DOHH2 (cell line): ENCODE measurements at regions not wholly inside any gene's neighbourhood (a gene's known extent, or its start where the extent isn't known, plus 50 kb on each side); places are given as distances from the start of the nearest gene placed in this dataset.

Experiments used
- H3F3A ChIP-seq: fragments of 200-600 bp; sonication (generic), shearing (Covaris generic); 2 replicates; pipeline ENCODE4 v1.6.0; 2016; ENCODE audit warnings: antibody characterized with exemption, mild to moderate bottlenecking; ENCODE audit not compliant: control insufficient read depth, insufficient read depth
- H3K27ac ChIP-seq: fragments of 200-600 bp; sonication (generic); 2 replicates; pipeline ENCODE4 v1.5.1; 2014; ENCODE audit warnings: low read depth, mild to moderate bottlenecking, low read length, moderate library complexity
- H3K27me3 ChIP-seq: fragments of 200-600 bp; sonication (generic); 2 replicates; pipeline ENCODE4 v1.6.1; 2014; ENCODE audit warnings: mild to moderate bottlenecking, low read length, mixed read lengths; ENCODE audit not compliant: control insufficient read depth
- H3K36me3 ChIP-seq: fragments of 200-600 bp; sonication (generic); 2 replicates; pipeline ENCODE4 v1.6.1; 2014; ENCODE audit warnings: mild to moderate bottlenecking, low read length, moderate library complexity, mixed read lengths; ENCODE audit not compliant: control insufficient read depth
- H3K4me1 ChIP-seq: fragments of 200-600 bp; sonication (generic); 2 replicates; pipeline ENCODE4 v1.6.1; 2014; ENCODE audit warnings: mild to moderate bottlenecking, low read length, mixed read lengths; ENCODE audit not compliant: control insufficient read depth
- H3K4me2 ChIP-seq: fragments of 200-600 bp; sonication (generic); 2 replicates; pipeline ENCODE4 v1.6.0; 2014; ENCODE audit warnings: mild to moderate bottlenecking, low read length, moderate library complexity
- H3K4me3 ChIP-seq: fragments of 200-600 bp; sonication (generic); 2 replicates; pipeline ENCODE4 v1.5.1; 2014; ENCODE audit warnings: mild to moderate bottlenecking, low read length, mixed read lengths
- H3K79me2 ChIP-seq: fragments of 200-600 bp; sonication (generic); 2 replicates; pipeline ENCODE4 v1.6.1; 2014; ENCODE audit warnings: mild to moderate bottlenecking, low read length, mixed read lengths; ENCODE audit not compliant: control insufficient read depth
- H3K9me2 ChIP-seq: fragments of 200-600 bp; sonication (generic); replicated peaks from 2 replicates; pipeline ENCODE4 v1.6.1; 2014; ENCODE audit warnings: mild to moderate bottlenecking, low read length, mixed read lengths; ENCODE audit not compliant: control insufficient read depth
- H3K9me3 ChIP-seq: fragments of 200-600 bp; sonication (generic); 2 replicates; pipeline ENCODE4 v1.6.1; 2014; ENCODE audit warnings: antibody characterized with exemption, low read length, mixed read lengths; ENCODE audit not compliant: control insufficient read depth, insufficient read depth
- H4K20me1 ChIP-seq: fragments of 200-600 bp; sonication (generic); 2 replicates; pipeline ENCODE4 v1.6.0; 2014; ENCODE audit warnings: low read depth, mild to moderate bottlenecking, antibody characterized with exemption, low read length, moderate library complexity; ENCODE audit not compliant: control insufficient read depth, insufficient read depth
- CTCF ChIP-seq: fragments of 200-600 bp; sonication (generic); IDR thresholded peaks from one replicate; pipeline ENCODE4 v1.5.1; 2014; ENCODE audit warnings: antibody characterized with exemption, mild to moderate bottlenecking, low read depth, low read length; ENCODE audit not compliant: poor library complexity, severe bottlenecking
- EZH2phosphoT487 ChIP-seq: fragments of 200-600 bp; sonication (generic); IDR thresholded peaks from 2 replicates; pipeline ENCODE4 v1.6.1; 2017; ENCODE audit warnings: borderline replicate concordance, mild to moderate bottlenecking, antibody characterized with exemption, low read length, moderate library complexity, mixed read lengths

DNA sequence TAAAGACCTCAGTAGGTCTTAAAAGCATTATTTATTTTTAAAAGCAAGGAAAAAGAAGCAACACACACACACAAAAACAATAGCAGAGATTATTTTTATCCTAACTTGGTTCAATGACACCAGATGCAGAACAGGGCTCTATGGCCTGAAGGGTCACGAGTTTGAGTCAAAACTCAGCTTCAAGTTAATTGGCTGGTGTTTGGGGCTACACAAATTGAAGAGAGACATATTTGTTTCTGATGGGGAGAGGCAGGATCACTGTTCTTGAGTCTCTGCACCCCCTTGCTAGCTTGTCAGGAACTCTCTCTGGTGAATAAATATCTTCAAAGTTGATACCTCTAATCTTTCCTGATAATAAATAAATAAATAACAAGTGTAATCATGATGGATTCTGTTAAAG, 466.1 kb downstream of the PRKD1 start:
- no peaks in the 10 kb centered on the region for H3K27me3 ChIP-seq
- H3K36me3 ChIP-seq: no peaks in the 10 kb centered on the region
- H3K79me2 ChIP-seq: no peaks in the 10 kb centered on the region
- H3K4me1 ChIP-seq: no peaks in the 10 kb centered on the region
- no peaks in the 10 kb centered on the region for H3F3A ChIP-seq
- H3K27ac ChIP-seq: no peak overlapping the region
- TF ChIP-seq EZH2phosphoT487 (no peak), CTCF (no peak)
- H3K9me3 ChIP-seq: no peaks in the 10 kb centered on the region
- H3K4me3 ChIP-seq: no peak overlapping the region
- H4K20me1 ChIP-seq: no peaks in the 10 kb centered on the region
- no peak overlapping the region for H3K4me2 ChIP-seq
- H3K9me2 ChIP-seq: no peaks in the 10 kb centered on the region

DNA sequence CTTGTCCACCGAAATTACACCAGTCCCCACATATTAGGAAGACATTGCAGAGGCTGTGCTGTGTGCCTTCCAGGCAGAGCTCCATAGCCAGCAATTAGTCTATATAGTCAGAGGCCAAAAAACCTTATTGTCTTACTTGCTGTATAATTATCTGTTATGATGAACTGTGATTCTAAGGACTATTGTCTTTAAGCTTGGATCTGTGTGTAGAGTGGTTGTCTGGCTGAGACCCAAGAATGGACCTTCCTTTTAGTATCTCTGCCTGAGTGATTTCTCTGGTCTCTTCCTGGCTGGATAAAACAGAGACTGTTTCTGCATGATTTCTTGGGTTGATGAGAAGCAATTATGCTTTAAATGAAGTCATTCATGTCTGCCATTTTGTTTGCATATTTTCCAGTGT, 465.3 kb downstream of the PRKD1 start:
- H3K4me1 ChIP-seq: no peaks in the 10 kb centered on the region
- TF ChIP-seq EZH2phosphoT487 (no peak), CTCF (no peak)
- H3K9me2 ChIP-seq: no peaks in the 10 kb centered on the region
- no peak overlapping the region for H3K4me3 ChIP-seq
- no peaks in the 10 kb centered on the region for H3F3A ChIP-seq
- no peaks in the 10 kb centered on the region for H3K9me3 ChIP-seq
- no peaks in the 10 kb centered on the region for H3K79me2 ChIP-seq
- H3K27ac ChIP-seq: no peak overlapping the region
- no peak overlapping the region for H3K4me2 ChIP-seq
- H3K36me3 ChIP-seq: no peaks in the 10 kb centered on the region
- no peaks in the 10 kb centered on the region for H3K27me3 ChIP-seq
- no peaks in the 10 kb centered on the region for H4K20me1 ChIP-seq

GRCh38 chr14:29462772-29463171, 464.9 kb downstream of the PRKD1 start:
- Histone ChIP-seq H3K27ac (no peak overlapping the region), H4K20me1 (no peaks in the 10 kb centered on the region), H3K79me2 (no peaks in the 10 kb centered on the region), H3K27me3 (no peaks in the 10 kb centered on the region), H3K9me2 (no peaks in the 10 kb centered on the region), H3F3A (no peaks in the 10 kb centered on the region), H3K36me3 (no peaks in the 10 kb centered on the region), H3K4me3 (no peak overlapping the region), H3K4me2 (no peak overlapping the region), H3K4me1 (no peaks in the 10 kb centered on the region), H3K9me3 (no peaks in the 10 kb centered on the region)
- no peak for TF ChIP-seq CTCF
- no peak for TF ChIP-seq EZH2phosphoT487

DNA sequence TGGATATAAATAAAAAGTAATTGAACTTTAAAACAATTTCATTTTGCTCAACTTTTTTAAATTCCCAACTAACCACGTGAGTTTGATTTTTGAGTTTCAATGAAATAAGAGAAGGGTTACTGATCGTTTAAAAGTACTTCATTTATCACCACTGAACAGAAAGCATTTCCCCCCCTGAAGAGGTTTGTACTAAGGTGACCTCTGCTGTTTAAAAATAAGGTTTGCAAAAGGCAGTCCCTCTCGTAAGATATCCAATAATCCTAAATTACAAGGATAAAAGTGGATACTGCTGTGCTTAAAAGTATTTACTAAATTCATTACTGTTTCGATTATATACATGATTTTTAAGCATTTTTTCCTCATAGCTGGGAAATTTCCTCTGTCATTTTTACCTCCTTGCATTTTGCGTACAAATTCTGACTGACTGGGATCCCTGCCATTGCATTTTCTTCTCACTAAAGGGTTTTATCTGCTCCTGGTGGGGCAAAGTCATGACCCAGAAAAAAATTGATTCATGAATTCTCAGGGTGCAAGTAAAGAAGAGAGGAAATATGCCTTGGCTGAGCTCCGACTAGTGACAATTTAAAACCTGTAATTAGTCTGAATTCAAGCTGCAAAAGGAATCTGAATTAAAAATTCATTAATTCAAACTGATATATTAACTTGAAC, 463.8 kb downstream of the PRKD1 start:
- no peak overlapping the region for H3K4me2 ChIP-seq
- no peak for TF ChIP-seq EZH2phosphoT487
- TF ChIP-seq CTCF: no peak
- no peaks in the 10 kb centered on the region for H3K79me2 ChIP-seq
- no peaks in the 10 kb centered on the region for H3K36me3 ChIP-seq
- H3F3A ChIP-seq: no peaks in the 10 kb centered on the region
- no peaks in the 10 kb centered on the region for H3K9me2 ChIP-seq
- H3K27me3 ChIP-seq: no peaks in the 10 kb centered on the region
- H3K27ac ChIP-seq: no peak overlapping the region
- no peaks in the 10 kb centered on the region for H4K20me1 ChIP-seq
- no peaks in the 10 kb centered on the region for H3K4me1 ChIP-seq
- H3K9me3 ChIP-seq: no peaks in the 10 kb centered on the region
- H3K4me3 ChIP-seq: no peak overlapping the region
